ENCODE measurements at regions not wholly inside any gene's neighbourhood (a gene's known extent, or its start where the extent isn't known, plus 50 kb on each side); places are given as distances from the start of the nearest gene placed in this dataset.

DNA sequence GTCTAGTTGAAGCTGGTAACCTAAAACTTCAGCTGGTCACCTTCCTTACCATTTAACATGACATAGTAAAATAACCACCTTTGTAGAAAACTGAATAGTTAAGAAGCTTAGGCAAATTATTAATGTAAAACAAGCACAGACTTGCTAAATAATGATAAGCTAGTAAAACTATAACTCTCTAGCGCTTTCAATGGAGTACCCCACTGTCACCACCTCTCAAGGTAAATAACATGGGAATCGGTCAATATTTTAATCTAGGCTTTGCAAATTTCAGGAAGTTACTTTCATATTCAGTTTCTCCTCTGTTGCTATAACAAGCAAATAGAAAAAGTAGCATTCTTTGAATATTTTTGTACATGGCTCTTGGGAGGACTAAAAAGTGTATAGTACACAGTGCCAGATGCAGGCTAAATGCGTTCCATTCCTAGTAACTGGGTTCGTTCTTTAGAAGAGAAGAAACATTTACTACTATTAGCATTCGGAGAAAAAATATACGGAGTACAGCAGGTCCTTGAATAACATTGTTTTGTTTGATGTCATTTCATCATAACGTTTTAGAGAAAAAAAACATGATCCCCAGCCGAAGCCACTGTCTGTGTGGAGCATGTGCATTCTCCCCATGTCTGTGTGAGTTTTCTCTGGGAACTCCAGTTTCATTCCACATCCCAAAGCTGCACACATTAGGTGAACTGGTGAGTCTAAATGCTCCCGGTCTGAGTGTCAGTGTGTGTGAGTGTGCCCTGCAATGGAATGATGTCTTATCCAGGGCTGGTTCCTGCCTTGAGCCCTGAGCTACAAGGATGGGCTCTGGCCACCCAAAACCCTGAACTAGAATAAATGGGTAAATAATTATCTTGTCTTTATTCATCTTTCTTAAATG lies 52.5 kb downstream of the EPRS1 start:
- DNase-seq (no peak), ATAC-seq (no peak)
- POLR2A ChIA-PET, result no interaction called here
- peaks cover 0 to 77% (median 11%) of the 10 kb centered on the region in 3 donors for H3K36me3 Mint-ChIP-seq
- H3K4me3 Mint-ChIP-seq, result no peak overlapping the region
- H3K27ac Mint-ChIP-seq, result peak overlapping the region in 2 of 10 donors; percentile 8 to 35
- no peaks in the 10 kb centered on the region for H3K4me1 Mint-ChIP-seq
- H3K9me3 Mint-ChIP-seq, result no peaks in the 10 kb centered on the region
- H3K27me3 Mint-ChIP-seq, result no peaks in the 10 kb centered on the region

DNA sequence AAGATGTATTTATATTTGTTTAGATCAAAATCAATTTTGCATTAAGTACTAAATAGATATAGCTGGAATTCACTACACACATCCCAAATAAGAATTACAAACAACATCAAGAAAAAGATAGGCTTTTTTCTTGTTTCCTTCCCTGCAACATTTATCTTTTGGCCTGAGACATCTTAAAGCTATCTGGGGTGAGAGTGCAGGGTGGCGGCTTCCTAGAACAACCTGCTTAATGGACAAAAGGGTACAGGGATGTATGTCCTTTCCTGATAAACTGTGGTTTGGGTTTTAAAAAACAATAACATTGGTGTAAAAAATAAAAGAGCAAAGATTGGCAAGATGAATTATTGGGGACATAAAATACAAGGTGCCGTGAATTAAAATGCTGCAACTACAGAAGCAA lies 54.4 kb downstream of the EPRS1 start:
- ATAC-seq (no peak), DNase-seq (no peak)
- Mint-ChIP-seq H3K4me1 (peaks cover 0 to 3% (median 0%) of the 10 kb centered on the region in 4 donors), H3K36me3 (peaks cover 0 to 75% (median 18%) of the 10 kb centered on the region in 3 donors), H3K4me3 (no peak overlapping the region), H3K27me3 (no peaks in the 10 kb centered on the region), H3K27ac (peak overlapping the region in 1 of 10 donors; percentile 9), H3K9me3 (no peaks in the 10 kb centered on the region)
- POLR2A ChIA-PET, result no interaction called here

- H3K9me3 Mint-ChIP-seq, result no peaks in the 10 kb centered on the region
- POLR2A ChIA-PET, result no interaction called here
- H3K4me1 Mint-ChIP-seq, result peaks cover 0 to 3% (median 0%) of the 10 kb centered on the region in 4 donors
- no peaks in the 10 kb centered on the region for H3K27me3 Mint-ChIP-seq
- peaks cover 0 to 75% (median 17%) of the 10 kb centered on the region in 3 donors for H3K36me3 Mint-ChIP-seq
- H3K27ac Mint-ChIP-seq, result peak overlapping the region in 1 of 10 donors; percentile 26
- H3K4me3 Mint-ChIP-seq, result no peak overlapping the region
- ATAC-seq (no peak), DNase-seq (no peak)
These were observed 54.8 kb downstream of the EPRS1 start for GRCh38 chr1:219991511-219991810.

GRCh38 chr1:219990782-219991510 lies 55.4 kb downstream of the EPRS1 start:
- peak overlapping the region in 2 of 10 donors; percentile 20 for H3K27ac Mint-ChIP-seq
- POLR2A ChIA-PET, result interaction anchor here (0.6 kb wide), 1 partner anchor 186 kb away, joined by 5 read pairs; no protein-coding TSS in a partner anchor

DNA sequence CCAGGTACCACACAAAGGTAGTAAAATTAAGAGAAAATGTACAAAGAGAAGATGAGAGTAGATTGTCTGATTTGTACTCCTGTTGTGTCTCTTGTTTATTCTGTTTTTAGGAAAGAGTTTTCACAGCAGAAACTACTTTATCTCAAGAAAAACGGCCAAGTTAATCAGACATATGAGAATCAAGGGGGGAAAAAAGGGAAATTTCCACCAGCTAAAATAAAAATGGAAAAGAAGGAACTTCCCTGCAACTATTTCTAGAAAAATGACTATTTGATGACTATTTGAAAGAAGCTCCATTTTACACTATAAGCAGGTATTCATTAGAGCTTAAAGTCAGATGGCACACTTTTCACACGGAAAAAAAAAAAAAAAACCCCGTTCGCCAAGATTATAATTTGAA lies 56.5 kb downstream of the EPRS1 start:
- POLR2A ChIA-PET, result interaction anchor here (0.6 kb wide), 1 partner anchor 173 kb away, joined by 4 read pairs; no protein-coding TSS in a partner anchor
- Mint-ChIP-seq H3K4me1 (peaks cover 0 to 3% (median 0%) of the 10 kb centered on the region in 4 donors), H3K27ac (peak overlapping the region in 1 of 10 donors; percentile 31), H3K36me3 (peaks cover 0 to 74% (median 15%) of the 10 kb centered on the region in 3 donors), H3K4me3 (no peak overlapping the region), H3K27me3 (no peaks in the 10 kb centered on the region), H3K9me3 (no peaks in the 10 kb centered on the region)
- DNase-seq (no peak), ATAC-seq (no peak)

More at GRCh38 chr1:219990782-219991510, 55.4 kb downstream of the EPRS1 start:
- Mint-ChIP-seq H3K4me1 (peaks cover 0 to 3% (median 0%) of the 10 kb centered on the region in 4 donors), H3K9me3 (no peaks in the 10 kb centered on the region), H3K4me3 (no peak overlapping the region), H3K27me3 (no peaks in the 10 kb centered on the region), H3K36me3 (peaks cover 0 to 74% (median 17%) of the 10 kb centered on the region in 3 donors)
- DNase-seq, result peak in 2 of 10 donors; percentile 7
- ATAC-seq, result no peak

DNA sequence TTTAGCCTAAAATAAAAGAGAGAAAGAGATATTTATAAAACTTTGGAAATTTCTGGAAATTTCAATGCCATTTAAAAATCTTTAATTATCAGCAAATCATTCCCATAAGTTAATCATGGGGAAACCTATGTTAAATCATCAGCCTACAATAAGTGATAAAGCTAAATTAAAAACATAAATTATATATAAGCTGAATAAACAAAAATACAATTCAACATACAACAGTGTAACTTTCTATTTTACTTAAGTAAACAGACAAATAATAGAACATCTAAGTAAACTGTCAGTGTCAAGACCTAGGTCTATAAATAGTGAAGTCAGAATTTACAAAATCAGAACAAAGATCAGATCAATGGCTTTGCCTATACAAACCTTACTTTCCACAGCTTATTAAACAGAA lies 57.5 kb downstream of the EPRS1 start:
- Mint-ChIP-seq H3K27ac (peak overlapping the region in 3 of 10 donors; percentile 21 to 29 (median 24)), H3K4me1 (peaks cover 0 to 3% (median 0%) of the 10 kb centered on the region in 4 donors), H3K9me3 (no peaks in the 10 kb centered on the region), H3K4me3 (no peak overlapping the region), H3K36me3 (peaks cover 2 to 80% (median 18%) of the 10 kb centered on the region in 3 donors), H3K27me3 (no peaks in the 10 kb centered on the region)
- DNase-seq (no peak), ATAC-seq (no peak)
- POLR2A ChIA-PET, result no interaction called here

DNA sequence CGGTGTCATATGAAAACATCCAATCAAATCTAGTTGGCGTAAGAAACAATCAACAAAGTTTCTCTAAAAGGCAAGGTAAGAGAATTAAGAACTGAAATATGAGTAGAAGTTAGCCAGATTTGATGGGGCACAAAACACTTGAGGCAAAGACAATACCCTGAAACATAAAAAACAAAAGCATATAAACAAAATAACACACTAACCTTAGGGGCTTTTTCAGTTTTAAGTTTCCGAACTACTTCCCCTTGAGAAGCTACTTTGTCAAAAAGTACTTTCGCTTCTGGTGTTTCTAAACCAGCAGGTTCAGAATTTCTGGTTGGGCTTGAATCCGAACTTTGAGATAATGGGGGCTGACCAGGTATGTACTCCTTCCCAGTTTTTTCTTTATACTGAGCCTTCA lies 57.9 kb downstream of the EPRS1 start:
- POLR2A ChIA-PET, result no interaction called here
- ATAC-seq, result no peak

GRCh38 chr1:219987325-219987724 lies 59.0 kb upstream of the SLC30A10 start:
- ATAC-seq, result no peak
- POLR2A ChIA-PET, result no interaction called here
- peak overlapping the region in 1 of 10 donors; percentile 55 for H3K27ac Mint-ChIP-seq
- no peaks in the 10 kb centered on the region for H3K27me3 Mint-ChIP-seq
- H3K36me3 Mint-ChIP-seq, result peaks cover 4 to 82% (median 21%) of the 10 kb centered on the region in 3 donors
- H3K4me1 Mint-ChIP-seq, result peaks cover 0 to 3% (median 0%) of the 10 kb centered on the region in 4 donors
- DNase-seq, result no peak
- H3K9me3 Mint-ChIP-seq, result no peaks in the 10 kb centered on the region
- H3K4me3 Mint-ChIP-seq, result no peak overlapping the region

More for the DNA sequence above, 57.9 kb downstream of the EPRS1 start:
- Mint-ChIP-seq H3K4me3 (no peak overlapping the region), H3K9me3 (no peaks in the 10 kb centered on the region), H3K27ac (peak overlapping the region in 3 of 10 donors; percentile 6 to 24 (median 7)), H3K4me1 (peaks cover 0 to 3% (median 0%) of the 10 kb centered on the region in 4 donors), H3K36me3 (peaks cover 4 to 80% (median 21%) of the 10 kb centered on the region in 3 donors), H3K27me3 (no peaks in the 10 kb centered on the region)
- no peak for DNase-seq

DNA sequence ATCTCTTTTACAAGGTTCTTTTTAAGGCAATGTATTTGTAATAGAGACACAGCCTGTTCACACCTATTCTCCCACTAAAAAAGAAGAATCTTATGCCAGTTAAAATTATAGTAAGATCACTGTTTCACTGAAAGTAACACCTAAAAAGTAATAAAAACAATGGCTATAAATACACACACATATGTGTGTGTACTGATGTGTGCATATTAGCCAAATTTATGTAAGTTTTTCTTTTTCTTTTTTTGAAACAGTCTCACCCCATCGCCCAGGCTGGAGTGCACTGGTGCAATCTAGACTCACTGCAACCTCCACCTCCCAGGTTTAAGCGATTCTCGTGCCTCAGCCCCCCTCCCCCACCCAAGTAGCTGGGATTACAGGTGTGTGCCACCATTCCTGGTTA lies 56.8 kb upstream of the SLC30A10 start:
- ATAC-seq (no peak), DNase-seq (no peak)
- Mint-ChIP-seq H3K36me3 (peaks cover 5 to 91% (median 19%) of the 10 kb centered on the region in 3 donors), H3K4me3 (no peak overlapping the region), H3K27me3 (no peaks in the 10 kb centered on the region), H3K9me3 (no peaks in the 10 kb centered on the region), H3K27ac (no peak overlapping the region), H3K4me1 (peaks cover 0 to 3% (median 0%) of the 10 kb centered on the region in 4 donors)
- POLR2A ChIA-PET, result no interaction called here
